NCI-H128 (cell line): ENCODE measurements at regions not wholly inside any gene's neighbourhood (a gene's known extent, or its start where the extent isn't known, plus 50 kb on each side); places are given as distances from the start of the nearest gene placed in this dataset.

ENCODE experiments used
- DNase-seq: peaks from one replicate; lab custom pipeline; 2025; ENCODE audit not compliant: unreplicated experiment; lab: John Stamatoyannopoulos, UW

GRCh38 chr5:5968981-5969380 is 409.4 kb downstream of the MED10 start:
- no peak for DNase-seq

DNA sequence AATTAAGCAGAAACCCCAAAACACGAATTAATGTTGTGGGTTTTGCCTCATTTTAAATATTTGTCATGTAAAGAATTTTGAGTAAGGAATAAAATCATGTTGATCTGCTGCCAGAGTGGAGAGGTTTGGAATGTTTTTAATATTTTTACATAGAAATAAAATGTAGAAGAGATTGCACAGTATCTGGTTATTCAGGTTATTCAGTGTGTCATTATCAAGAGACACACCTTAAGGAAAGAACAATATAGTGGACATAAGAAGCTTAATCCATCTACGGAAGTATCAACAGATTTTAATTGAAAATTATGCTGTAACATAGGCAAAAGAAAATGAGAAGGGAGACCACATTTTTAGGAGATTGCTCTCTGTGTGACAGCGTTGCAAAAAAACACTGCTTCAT is 410.4 kb downstream of the MED10 start:
- DNase-seq: no peak

DNA sequence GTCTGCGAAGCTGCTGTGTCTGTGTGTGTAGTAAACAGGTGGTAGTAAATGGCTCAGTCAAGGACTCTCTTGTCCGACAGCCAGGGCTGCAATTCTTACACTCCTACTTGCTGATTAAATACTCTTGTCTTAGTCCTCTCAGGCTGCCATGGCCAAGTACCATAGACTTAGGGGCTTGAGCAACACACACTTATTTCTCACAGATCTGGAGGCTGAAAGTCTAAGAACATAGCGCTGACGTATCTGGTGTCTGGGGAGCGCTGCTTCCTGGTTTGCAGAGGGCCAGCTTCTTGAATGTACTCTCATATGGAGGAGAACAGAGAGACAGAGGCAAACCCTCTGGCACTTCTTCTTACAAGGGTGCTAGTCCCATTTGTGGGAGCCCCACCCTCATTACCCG is 411.0 kb downstream of the MED10 start:
- DNase-seq: no peak

GRCh38 chr5:5965132-5965531 is 413.2 kb downstream of the MED10 start:
- no peak for DNase-seq

- DNase-seq: no peak
These were observed 414.0 kb downstream of the MED10 start for GRCh38 chr5:5964347-5964746.

DNA sequence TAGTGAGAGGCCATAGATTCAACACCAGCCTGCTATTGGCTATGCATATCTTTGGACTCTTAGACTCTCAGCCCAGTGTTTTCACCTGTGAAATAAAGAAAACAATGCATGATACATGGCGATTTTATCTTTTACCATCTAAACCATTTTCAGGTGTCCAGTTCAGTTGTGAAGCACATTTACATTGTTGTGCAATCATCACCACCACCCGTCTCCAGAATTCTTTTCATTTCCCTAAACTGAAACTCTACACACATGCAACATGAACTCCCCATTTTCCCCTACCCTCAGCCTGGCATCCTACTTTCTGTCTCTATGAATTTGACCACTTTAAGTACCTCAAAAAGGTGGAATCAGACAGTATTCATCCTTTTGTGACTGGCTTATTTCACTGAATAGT is 420.6 kb downstream of the MED10 start:
- no peak for DNase-seq

DNA sequence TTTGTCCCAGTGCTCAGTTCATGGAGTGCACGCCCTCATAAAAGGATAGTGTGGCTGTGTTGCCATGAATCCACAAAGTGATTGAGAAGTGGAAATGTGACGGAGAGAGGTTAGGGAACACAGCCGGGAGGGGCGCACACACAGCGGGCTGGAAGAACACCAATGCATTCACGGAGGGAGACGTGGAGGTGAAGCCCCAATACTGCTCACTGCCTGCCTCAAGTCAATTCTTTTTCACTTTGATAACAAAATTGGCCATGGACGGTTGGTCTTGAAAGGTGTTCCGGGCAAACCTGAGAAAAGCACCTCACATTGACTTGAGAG is 424.1 kb downstream of the MED10 start:
- no peak for DNase-seq

DNA sequence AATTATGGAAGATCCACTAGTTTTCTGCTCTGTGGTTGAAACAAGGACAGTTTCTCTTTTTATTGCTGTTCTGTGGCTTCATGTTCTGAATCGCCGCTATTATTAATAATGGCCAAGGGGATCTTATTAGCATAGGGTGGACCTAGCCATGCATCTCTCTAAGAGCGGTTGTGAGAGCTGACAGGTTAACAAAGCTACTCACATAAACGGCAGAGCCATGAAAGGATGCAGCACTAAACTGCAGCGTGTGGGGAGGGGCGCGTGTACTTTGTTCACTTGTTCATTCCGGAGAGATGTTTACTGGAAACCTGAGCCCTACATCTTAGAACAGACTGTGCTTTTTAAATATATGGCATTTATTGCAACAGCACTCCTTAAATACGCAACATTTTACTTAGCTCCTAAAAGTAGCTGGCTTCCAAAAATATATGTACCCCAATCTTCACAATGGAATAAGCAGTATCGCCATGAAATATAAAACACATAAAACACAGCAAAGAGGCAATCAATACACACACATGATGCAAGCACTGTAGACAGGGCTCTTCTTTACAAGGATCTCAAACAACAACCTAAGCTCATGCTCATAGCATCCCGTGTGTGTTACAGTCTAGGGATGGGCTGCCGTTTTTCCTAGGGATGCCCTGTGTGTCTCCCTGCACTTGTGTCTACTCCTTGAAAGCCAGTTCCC is 424.6 kb downstream of the MED10 start:
- DNase-seq: peak; percentile 8

DNA sequence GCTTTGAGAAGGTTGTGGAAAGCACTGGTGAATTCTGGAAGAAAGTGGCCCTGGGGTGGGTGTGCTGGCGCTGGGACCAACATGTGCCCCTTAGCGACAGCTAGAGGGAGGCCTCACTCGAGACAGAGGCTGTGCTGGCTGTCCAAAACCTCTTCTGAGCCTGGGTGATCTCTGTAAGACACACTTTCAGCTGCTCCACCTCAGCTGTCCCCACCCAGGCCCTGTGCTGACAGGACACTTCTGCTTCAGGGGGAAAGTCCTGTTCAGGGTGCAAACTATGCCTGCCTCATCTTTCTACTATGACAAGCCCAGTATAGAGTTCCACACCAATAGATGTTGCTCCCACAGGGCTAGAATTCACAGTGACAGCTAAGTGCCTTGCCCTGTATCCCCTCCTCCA is 426.4 kb downstream of the MED10 start:
- DNase-seq: no peak

DNA sequence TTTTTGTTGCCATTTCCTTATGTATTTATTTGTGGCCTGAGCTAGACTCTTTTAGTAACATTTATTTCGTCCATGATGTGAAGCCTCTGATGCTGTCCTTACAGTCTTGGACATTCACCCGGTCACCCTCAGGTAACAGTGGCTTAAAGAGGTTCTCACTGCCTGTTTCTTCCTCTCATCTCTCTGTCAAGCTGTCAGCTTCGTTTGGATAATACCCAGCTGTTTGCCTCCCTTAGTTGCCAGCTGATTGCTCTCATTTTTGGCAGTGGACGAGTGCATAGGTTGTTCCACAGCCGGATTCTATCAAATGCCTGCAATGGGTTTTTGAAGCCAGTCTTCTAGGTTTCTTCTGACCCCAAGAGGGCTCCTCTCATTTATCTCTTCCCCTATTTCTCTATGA is 427.7 kb downstream of the MED10 start:
- DNase-seq: no peak

DNA sequence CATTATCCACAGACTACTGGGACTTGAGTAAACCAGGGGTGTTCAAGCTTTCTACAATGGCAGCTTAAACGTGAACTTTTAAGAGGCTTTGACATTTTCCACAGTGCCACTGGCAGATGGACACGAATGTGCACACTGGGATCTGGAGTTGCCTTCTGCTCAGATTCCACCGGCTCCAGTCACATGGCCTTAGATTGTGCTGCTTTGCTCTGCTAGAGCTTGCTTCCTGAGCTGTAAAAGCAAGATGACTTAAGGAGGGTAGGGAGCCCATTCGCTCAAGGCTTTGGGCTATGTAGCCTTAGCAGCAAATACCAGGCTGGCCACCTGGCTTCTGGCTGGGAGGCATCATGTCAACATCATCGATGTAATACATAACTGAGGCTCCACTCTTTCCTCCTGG is 436.9 kb downstream of the MED10 start:
- DNase-seq: no peak

DNA sequence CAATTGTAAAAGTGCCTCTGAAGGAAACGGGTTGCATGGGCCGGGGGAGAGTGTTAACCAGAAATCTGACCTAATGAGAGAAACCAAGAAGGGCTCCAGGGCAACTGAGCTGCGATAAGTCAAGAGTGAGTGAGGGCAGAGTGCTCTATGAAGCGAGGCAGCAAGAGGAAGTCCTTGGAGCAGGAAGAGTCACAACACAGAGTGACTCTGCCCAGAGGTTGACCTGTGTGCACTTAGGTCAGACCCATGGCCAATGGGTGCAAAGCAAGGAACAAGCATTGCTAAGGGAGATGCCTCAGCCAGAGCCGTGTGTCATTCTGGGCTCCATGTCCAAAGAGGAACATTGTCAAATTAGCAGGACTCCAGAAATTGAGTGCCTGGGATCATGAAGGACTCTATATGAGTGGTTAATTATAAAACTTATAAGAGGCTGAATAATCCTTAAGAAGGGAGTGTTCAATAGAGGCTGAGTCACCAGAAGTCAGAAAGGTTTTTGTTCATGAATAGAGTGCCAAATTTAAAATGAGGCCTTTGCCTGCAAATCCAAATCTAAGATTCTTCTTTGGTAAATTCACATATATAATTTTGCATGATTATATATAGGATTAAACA is 438.5 kb downstream of the MED10 start:
- no peak for DNase-seq

GRCh38 chr5:5933651-5934050 is 444.7 kb downstream of the MED10 start:
- DNase-seq: no peak

- no peak for DNase-seq
These were observed 445.5 kb downstream of the MED10 start for GRCh38 chr5:5932824-5933223.

DNA sequence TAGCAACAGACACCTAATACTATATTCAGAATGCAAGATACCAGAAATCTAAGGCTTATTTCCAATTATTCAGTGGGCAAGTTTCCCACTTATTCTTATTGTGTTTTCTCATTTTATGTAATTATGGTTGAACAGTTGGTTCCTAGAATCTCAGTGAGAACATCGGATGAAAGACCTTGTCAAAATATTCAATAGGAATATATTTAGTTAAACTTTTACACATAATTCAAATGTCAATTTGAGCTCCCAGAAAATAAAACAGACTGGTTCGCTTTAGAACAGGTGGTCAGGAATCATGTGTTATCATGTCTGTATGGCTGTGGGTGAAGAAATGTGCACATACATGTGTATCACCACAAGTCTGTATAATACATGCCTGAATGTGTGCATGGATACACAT is 447.8 kb downstream of the MED10 start:
- no peak for DNase-seq

DNA sequence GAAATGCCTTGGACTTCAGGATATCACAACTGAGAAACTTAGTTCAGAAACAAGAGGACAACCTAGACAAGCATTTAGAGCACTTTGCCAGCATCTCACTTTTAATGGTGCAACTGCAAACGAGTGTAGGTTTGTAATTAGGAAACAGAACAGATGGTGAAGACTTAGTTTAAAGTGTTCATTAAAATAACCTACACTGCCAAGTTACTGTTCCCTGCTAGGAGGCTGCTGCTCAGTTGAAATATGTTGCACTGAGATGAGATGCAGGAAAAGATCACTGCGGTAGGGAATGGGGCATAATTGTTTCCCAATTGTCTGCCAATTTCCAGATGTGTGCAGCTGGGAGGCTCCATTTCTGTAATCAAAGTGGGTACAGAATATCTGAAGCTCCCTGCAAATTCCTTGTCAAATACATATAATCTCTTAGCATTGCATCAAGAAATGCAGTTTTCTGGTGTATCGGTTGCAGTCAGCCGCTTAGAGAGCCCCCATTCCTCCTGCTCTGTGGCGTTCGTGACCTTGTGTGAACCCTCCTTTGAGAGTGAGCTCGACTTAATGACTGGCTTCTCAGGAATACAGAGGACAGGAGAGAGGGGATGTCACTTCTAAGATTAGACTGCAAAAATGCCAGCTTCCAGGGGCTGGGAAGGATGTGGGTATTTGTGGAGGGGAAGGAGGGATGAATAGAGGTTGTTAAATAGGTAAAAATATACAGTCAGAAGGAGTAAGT is 448.9 kb downstream of the MED10 start:
- no peak for DNase-seq

DNA sequence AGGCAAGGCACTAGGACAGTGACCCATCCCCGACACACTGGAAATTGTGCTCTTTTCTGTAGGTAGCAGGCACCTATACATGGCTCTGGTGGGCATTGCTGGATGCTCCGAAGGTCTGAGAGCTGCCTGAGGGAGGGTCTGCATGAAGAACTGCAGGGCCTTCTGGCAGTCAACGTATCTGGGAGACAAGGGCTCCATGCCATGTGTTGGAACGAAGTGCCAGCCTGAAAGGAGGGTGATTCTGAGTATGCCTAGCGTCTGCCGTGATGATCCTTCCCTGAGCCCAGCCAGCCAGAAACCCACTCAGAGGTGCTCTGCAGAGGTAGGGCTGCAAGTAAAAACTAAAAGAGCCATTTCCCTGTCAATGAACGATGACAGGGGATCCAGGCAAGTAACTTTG is 453.2 kb downstream of the MED10 start:
- DNase-seq: no peak

DNA sequence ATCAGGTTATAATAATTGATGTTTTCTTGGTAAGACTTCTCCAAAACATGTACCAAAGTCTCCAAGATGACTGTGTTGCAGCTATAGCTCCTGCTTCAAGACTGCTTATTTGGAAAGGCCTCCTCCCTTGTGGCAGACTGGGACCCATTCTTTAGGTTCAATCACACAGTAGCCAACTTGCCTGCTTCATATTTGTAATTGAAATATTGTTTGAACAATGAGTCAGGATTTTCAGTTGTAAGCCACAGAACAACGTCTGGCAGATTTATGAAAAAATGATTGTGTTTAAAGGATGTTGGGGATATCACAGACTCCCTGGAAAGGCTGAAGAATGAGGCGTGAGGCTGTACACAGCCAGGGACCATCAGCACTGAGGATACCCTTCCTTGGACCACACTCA is 458.9 kb downstream of the MED10 start:
- no peak for DNase-seq

GRCh38 chr5:5906778-5907177 is 471.6 kb downstream of the MED10 start:
- DNase-seq: no peak

DNA sequence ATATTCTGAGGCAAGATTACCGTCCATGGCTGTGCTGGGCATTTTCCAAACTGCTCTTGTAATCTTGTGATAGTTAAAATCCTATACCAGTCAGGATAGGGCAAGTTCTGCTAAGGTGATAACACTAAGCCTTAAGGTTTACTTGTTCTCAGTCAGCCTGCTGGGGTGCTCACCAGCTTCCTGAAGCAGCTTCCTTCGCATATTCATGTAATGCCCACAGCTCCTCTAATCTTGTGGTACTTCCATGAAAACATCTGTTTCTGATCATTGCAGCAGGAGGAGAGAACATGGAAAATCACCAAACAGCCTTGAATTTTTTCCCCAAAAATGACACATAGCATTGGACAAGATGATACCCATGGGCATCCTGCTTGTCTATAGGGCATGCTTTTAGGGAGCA is 473.2 kb downstream of the MED10 start:
- DNase-seq: no peak

- no peak for DNase-seq
These were observed 474.2 kb downstream of the MED10 start for GRCh38 chr5:5904113-5904512.
